ENCODE measurements at regions not wholly inside any gene's neighbourhood (a gene's known extent, or its start where the extent isn't known, plus 50 kb on each side); places are given as distances from the start of the nearest gene placed in this dataset.

GRCh38 chr5:30604648-30605262, 588.7 kb upstream of the CDH6 start:
- H3K4me3 ChIP-seq (ENCODE audit: control insufficient read depth, low read depth, low read length) = no peak overlapping the region
- DNase-seq (ENCODE audit: low read depth) = no peak
- no peak for TF ChIP-seq CTCF (IDR thresholded peaks at IDR 0.05; ENCODE audit: control insufficient read depth, insufficient read depth, low read depth, low read length, missing control alignments)

GRCh38 chr5:30600892-30601291, 592.6 kb upstream of the CDH6 start:
- DNase-seq (ENCODE audit: low read depth) = no peak
- no peak overlapping the region for H3K4me3 ChIP-seq (ENCODE audit: control insufficient read depth, low read depth, low read length)
- no peak for TF ChIP-seq CTCF (IDR thresholded peaks at IDR 0.05; ENCODE audit: control insufficient read depth, insufficient read depth, low read depth, low read length, missing control alignments)

- TF ChIP-seq CTCF (IDR thresholded peaks at IDR 0.05; ENCODE audit: control insufficient read depth, insufficient read depth, low read depth, low read length, missing control alignments) = no peak
- H3K4me3 ChIP-seq (ENCODE audit: control insufficient read depth, low read depth, low read length) = no peak overlapping the region
- DNase-seq (ENCODE audit: low read depth) = no peak
Observed at GRCh38 chr5:30596495-30597064, 596.9 kb upstream of the CDH6 start.

GRCh38 chr5:30594331-30594730, 599.2 kb upstream of the CDH6 start:
- no peak for TF ChIP-seq CTCF (IDR thresholded peaks at IDR 0.05; ENCODE audit: control insufficient read depth, insufficient read depth, low read depth, low read length, missing control alignments)
- H3K4me3 ChIP-seq (ENCODE audit: control insufficient read depth, low read depth, low read length) = no peak overlapping the region
- DNase-seq (ENCODE audit: low read depth) = no peak

- no peak overlapping the region for H3K4me3 ChIP-seq (ENCODE audit: control insufficient read depth, low read depth, low read length)
- no peak for TF ChIP-seq CTCF (IDR thresholded peaks at IDR 0.05; ENCODE audit: control insufficient read depth, insufficient read depth, low read depth, low read length, missing control alignments)
- no peak for DNase-seq (ENCODE audit: low read depth)
Observed at GRCh38 chr5:30592833-30593232, 600.7 kb upstream of the CDH6 start.

GRCh38 chr5:30581198-30581935, 612.1 kb upstream of the CDH6 start:
- TF ChIP-seq CTCF (IDR thresholded peaks at IDR 0.05; ENCODE audit: control insufficient read depth, insufficient read depth, low read depth, low read length, missing control alignments) = no peak
- DNase-seq (ENCODE audit: low read depth) = no peak
- no peak overlapping the region for H3K4me3 ChIP-seq (ENCODE audit: control insufficient read depth, low read depth, low read length)

Measured in AG09309 (cell line).